GM21723 (cell line): ENCODE measurements at regions not wholly inside any gene's neighbourhood (a gene's known extent, or its start where the extent isn't known, plus 50 kb on each side); places are given as distances from the start of the nearest gene placed in this dataset.
A peak's percentile ranks its signal among the peaks of the same experiment; 100 is the strongest.
"Not testable (repeated sequence)": the region's sequence is repeated elsewhere in the genome, so short reads cannot be mapped to it uniquely, and the experiment has no call there.

Experiments
- ATAC-seq: cut with Tn5 transposase; IDR thresholded peaks from one replicate; pipeline ENCODE4 v1.9.1; 2021; ENCODE audit warnings: mild to moderate bottlenecking, moderate library complexity; ENCODE audit not compliant: unreplicated experiment

GRCh38 chr1:90864681-90865080 lies 147.6 kb upstream of the BARHL2 start:
- no peak for ATAC-seq

DNA sequence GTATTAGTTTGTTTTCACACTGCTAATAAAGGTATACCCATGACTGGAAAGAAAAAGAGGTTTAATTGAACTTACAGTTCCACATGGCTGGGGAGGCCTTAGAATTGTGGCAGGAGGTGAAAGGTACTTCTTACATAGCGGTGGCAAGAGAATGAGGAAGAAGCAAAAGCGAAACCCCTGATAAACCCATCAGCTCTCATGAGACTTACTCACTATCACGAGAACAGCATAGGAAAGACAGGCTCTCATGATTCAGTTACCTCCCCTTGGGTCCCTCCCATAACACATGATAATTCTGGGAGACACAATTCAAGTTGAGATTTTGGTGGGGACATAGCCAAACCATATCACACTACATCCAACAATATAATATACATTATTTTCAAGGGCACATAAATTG lies 145.7 kb upstream of the BARHL2 start:
- no peak for ATAC-seq

- ATAC-seq: not testable (repeated sequence)
Observed at GRCh38 chr1:90861421-90861820, 144.3 kb upstream of the BARHL2 start.

- ATAC-seq: no peak
Observed at GRCh38 chr1:90856463-90857007, 139.4 kb upstream of the BARHL2 start.

DNA sequence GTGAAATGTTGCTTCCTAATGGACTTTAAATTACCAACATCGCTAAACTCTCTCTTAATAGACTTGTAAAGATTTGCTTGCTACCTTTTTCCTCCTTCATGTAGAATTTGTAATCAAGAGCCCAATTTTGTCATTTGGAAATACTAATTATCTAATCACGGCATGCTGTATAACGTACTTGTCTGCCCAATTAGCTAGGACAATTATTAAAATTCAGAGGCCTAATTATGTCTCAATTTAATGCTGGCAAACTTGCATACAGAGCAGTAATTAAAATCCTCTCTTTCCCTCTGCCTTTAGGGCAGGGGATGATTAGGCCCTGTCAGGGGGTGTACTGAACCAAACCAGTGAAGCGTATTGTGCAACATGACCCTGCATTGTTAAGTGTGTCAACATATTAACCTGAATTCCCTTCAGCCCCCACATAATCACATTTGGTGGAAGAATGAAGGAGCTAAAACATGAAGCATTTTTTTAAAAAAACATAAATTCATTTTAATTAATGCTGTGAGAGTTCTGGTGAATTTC lies 137.4 kb upstream of the BARHL2 start:
- ATAC-seq: no peak

- no peak for ATAC-seq
Observed at GRCh38 chr1:90851711-90852050, 134.6 kb upstream of the BARHL2 start.

DNA sequence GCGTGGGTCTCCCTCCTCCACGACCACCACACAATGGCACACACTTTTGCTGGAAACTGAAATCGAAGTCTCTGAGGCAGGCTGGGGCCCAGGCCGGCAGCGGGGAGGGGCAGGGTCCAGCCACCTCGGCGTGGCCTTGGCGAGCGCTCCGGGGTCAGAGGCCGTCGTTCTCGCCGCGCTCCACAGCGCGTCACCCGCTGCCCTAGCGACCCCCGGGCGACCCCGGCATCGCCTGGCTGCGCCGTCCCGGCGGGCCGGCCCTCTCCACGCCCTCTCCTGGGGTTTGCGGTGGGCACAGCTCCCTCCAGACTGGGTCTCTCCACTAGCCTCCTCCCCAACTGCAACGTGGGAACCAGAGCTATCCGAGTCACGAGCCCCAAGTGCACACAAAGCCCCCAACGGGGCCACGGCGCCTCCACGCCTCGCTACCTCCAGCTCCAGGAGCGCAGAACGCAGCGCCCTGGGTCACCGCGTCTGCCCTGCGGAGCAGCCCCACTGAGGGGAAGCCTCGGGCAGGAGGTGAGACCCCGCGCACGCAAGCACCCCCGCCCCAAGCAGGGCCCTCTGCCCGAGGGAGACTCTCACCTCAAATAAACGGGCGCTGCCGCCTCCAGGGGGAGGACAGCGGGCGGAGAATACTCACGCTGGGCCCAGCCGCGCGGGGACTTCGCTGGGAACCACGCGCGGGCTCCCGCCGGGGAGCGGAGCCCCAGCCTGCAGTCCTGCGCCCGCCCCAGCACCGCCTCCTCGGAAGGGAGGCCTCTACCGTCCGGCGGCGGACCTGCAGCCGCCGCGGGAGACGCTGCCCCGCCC lies 134.0 kb upstream of the BARHL2 start:
- ATAC-seq: peak; percentile 99

GRCh38 chr1:90850181-90850897 lies 133.2 kb upstream of the BARHL2 start:
- peak; percentile 15 for ATAC-seq

- no peak for ATAC-seq
Observed at GRCh38 chr1:90841473-90841872, 124.4 kb upstream of the BARHL2 start.

DNA sequence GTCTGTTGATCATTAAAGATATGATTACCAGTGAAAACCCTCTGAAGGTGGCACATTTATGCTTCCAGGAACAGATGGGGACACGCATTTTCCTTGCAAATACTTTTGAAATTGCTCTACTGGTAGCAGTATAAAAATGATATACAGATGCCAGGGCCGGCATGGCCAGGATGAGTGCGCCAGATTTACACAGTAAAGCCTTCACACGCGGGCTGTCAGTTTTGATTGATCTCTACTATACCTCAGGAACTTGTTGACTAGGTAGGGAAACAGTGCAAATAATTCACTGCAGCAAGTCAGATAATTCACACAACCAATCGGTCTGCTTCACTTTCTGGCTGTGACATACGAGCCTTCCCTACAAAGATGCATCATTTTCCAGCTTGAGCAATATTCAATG lies 123.2 kb upstream of the BARHL2 start:
- no peak for ATAC-seq

DNA sequence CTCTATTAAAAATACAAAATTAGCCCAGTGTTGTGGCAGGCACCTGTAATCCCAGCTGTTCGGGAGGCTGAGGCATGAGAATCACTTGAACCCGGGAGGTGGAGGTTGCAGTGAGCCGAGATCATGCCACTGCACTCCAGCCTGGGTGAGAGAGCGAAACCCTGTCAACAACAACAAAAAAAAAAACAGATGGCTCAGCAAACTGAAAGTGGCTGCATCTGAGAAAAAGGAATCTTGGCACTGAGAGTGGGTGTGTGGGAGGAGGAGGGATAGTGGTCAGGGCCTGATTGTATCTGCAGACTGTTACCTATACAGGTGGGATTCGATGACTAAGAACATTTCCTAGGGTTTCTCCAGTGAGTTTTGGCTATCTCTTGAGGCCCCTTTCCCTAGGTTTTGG lies 122.2 kb upstream of the BARHL2 start:
- no peak for ATAC-seq

DNA sequence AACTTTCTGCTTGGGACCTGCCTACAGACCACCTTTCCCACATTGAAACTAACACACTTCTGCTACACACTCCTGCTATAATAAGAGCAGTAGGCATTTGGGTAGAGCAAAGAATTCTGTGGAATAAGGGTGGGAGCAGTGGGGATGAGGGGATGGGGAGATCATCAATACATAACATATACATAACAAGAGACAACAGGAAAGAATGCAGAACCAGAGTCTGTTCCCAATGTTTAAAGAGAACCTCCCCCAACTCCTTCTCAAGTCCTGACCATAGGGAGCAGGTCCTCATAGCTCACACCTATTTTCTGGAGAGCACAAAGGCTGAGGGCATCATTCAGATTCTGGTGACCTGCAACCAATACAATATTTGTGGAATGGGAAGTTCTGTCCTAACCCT lies 121.6 kb upstream of the BARHL2 start:
- ATAC-seq: no peak

GRCh38 chr1:90837420-90837819 lies 120.3 kb upstream of the BARHL2 start:
- no peak for ATAC-seq

DNA sequence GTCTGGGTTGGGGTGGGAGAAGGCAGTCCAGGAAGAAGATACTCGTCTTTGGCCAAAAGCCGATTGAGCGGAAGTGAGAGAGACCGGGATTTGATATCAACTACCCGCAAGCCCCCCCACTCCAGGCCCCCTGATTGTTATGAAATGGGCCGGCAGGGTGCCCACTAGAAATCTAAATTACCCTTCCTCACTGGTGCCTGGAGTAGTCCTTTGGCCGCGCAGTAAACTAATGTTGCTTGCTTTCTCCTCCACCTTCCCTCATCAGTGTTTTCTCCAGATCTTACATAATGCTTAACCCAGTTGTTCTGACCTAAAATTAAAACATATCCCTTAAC lies 119.2 kb upstream of the BARHL2 start:
- ATAC-seq: no peak

GRCh38 chr1:90835661-90836344 lies 118.7 kb upstream of the BARHL2 start:
- ATAC-seq: no peak

- no peak for ATAC-seq
Observed at GRCh38 chr1:90834886-90835660, 118.0 kb upstream of the BARHL2 start.

DNA sequence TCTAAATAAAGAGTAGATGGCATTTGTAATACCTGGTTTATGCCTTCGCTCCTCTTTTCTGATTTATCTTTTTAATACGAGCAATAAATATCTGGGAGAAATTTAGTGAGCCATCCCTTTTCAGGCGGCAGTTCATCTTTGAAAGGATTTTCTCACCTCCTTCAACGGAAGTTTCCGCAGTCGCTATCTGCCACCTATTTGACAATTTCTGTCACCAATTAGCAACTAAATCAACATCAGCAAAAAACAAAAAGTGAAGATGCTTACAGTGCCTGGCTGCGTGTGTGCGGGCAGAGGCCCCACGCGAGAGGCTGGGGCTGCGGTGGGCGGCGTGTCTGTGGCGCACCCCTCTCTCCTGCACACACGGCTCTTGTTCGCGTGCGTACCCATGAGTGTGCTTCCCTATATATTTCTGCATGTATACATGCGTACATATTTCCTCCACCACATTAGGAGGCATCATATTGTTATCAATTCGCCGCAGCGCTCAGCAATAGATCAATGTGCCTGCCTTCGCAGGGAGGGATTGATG lies 117.3 kb upstream of the BARHL2 start:
- ATAC-seq: no peak

DNA sequence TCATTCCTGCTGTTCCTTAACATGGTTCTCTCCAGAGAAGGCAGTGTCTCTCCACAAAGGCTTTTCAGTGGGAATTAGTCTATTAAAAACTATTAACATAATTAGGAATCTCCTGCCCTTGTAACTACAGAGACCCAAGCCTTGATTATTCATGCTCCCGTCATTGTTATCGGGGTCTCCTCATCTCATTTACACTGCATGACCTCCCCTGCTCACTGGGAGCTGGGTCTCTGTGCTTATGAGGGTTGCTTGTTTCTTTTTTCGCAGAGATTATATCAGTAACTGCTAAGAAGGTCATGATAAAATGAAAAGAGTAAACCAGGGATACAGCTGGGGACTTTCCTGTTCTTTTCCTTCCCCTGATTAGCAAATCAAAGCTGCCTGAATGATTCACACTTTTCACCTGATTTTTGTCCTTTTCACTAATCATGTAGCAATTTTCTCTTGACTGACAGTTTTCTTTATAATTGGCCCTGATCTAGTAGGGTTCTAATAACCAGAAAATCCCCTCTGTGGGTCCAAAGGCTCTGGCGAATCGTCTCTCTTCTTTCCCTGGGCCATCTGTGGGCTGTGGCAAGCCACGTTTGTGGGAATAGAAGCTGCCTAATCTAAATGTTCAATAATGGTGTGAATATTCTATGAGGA lies 116.5 kb upstream of the BARHL2 start:
- no peak for ATAC-seq

GRCh38 chr1:90831910-90832309 lies 114.8 kb upstream of the BARHL2 start:
- ATAC-seq: no peak

DNA sequence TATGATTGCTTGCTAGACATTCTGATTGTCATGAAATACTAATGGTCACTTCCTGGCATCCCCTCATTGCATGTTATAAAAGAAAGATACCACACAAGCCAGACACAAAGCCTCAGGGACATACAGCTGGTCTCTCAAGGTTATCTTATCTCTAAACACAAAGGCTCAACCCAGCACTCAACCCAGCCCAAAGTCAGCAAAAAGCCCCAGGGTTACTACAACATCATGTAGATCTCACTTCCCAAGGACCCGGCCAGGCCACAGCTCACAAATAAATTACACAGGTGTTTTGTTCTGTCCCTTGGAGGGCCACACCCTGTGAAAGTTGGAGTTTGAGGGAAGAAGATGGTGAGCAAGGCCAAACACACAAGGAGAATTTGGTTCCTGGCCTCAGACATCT lies 109.7 kb upstream of the BARHL2 start:
- no peak for ATAC-seq
